DMS 273 treated with DMSO at 0.1 percent for 48 hours (cell line): ENCODE measurements at regions not wholly inside any gene's neighbourhood (a gene's known extent, or its start where the extent isn't known, plus 50 kb on each side); places are given as distances from the start of the nearest gene placed in this dataset.
A peak's percentile ranks its signal among the peaks of the same experiment; 100 is the strongest.

ENCODE experiments used
- DNase-seq: peaks from one replicate; lab custom pipeline; 2025; lab: John Stamatoyannopoulos, UW

DNA sequence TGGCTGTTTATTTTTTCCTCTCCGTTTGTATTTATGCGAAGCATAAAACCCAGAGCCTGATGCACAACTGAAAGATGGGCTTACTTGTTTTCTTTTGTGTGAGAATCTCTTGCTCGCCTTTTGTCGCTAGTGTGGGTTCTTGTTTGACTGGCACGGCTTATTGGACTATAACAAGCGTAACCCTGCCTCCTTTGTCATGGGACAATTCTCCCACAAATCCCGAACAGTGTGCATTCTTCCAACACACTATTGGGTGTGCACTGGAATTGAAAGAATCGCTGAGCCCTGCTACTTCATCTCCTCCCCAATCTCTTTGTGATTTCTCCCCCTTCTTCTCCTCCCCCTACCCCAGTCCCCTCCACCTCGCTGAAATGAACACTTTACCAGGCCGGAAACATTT is 110.8 kb downstream of the ZIC5 start:
- DNase-seq, result no peak

DNA sequence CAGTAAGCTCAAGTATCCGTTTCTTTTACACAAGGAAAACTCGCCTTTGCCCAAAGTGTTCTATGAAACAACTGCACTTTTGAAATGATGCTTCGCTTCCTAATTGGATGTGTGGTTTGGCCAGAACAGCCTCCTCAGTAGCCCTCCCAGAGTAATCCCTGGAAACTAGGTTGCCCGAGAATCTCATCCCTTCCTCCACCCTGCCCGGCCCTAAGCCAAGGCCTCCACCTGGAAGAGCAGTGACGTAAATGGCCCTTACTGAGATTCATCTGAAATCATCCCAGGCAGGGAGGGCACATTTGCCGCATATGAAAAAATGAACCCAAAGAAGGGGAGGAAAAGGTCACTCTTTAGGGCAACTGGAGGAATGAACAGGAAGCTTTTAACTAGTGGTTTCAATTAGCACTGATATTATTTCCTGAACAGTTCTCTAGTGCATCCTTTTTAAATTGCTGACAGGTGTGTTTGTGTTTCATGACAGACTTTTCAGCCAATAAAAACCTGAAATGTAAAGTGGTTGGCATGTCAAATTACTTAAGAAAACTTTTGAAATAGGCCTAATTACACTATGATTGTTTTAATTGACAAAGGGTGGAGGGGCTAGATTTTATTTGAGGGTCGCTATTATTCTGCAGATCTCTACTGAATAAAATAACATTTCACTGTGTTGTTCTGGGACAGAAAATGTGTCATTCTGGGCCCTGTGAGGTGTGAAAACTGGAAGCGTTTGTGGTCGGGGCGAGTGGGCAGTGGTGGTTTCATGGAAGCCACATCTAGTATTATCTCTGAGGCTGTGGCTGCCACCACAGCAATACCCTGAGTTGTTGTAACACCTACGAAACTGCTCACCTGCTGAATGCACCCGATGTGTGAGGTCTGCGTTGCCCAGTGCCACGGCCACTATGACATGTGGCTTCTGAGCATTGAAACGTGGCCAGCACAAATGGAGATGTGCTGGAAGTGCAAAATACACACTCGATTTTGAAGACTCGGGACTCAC is 112.1 kb downstream of the ZIC5 start:
- DNase-seq, result no peak

DNA sequence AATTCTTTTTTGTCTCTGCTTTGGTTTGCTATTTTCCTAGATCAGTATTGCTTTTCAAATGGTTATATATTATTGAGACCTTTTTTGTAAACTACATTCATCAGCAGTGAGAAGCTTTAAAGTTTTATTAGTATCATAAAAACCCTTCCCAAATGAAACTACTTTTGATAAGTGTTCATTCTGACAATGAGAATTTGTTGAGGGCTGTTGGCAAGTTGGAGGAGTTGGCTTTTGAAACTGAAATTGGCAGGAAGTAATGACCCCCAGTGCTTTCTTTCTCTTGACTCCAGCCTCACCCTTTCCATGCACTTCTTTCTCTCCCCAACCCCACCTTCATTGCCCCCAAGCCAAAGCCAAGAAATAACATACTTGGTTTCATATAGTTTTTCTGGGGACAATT is 113.8 kb downstream of the ZIC5 start:
- no peak for DNase-seq

DNA sequence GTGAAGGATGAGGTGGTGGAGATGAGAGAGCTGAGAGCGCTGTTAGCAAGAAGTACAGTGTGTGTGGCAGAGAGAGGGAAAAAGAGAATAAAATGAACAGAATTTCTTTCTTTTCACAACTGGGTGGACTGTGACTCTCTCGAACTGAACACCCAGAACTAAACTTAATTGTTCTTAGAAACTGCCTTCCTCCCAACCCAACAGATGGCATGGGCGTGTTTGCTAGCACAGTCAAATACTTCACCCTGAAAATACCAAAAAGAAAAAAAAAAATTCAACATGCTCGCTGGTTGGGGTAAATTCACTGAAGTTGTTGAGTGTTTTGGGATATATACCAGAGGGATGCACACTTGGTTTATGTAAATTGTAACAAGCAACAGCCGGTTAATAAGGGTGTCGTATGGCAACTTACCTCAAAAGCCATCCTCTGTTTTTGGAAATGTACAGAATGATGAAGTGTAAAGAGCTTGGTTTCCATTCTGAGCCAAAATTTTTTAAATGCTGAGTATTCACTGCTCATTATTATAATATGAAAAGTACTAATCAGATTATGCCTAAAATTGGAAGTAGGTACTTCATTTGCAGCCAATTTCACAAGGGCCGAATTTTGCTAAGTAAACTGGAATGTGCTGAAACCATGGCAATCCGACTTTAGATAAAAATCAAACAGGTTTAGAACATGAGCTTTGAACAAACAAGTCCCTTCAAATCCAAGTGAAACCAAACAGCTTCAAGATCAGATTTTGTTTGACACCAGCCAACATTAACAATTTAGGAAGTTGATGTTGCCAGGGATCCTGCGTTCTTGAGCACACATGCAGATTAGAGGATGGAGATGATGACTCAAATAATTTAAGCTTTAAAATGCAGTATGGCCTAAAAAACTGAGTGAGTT is 115.8 kb downstream of the ZIC5 start:
- DNase-seq, result peak; percentile 19

DNA sequence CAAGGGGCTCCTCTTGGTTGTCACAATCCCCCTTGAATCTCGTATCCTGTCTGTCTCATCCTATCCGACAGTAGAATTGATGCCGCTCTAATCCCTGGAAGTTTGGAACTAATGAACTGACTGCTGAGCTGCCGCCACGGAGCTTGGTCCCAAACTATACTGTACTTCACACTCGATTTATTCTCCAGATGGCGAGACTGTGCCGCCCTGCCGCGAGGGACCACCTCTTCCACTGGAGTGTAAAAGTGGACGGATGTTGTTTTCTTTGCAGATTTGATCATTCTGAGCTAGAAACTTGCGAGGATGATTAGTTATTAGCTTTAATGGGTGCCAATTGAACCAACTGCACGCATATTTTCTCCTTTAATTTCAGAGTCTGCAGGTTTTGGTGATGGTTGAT is 117.2 kb downstream of the ZIC5 start:
- no peak for DNase-seq

DNA sequence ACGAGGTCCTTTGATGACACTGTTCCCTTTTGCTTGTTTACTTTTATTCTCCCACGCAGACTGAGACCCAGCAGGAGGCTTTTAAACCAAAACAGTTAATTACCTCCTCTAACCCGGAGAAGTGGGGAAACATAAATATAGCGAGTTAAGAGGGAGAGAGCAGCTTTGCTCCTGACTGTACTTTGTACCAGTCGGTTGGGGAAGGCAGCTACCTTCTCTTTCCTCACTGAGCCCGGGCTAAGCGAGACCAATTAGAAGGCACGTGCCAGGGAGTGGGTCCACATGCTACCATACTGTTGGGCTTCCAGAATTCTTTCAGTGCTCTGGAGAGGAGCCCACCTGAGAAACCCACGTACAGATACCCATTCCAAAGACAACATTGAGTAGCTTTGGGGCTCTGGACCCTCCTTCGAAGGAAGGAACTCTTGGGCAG is 124.2 kb downstream of the ZIC5 start:
- no peak for DNase-seq

DNA sequence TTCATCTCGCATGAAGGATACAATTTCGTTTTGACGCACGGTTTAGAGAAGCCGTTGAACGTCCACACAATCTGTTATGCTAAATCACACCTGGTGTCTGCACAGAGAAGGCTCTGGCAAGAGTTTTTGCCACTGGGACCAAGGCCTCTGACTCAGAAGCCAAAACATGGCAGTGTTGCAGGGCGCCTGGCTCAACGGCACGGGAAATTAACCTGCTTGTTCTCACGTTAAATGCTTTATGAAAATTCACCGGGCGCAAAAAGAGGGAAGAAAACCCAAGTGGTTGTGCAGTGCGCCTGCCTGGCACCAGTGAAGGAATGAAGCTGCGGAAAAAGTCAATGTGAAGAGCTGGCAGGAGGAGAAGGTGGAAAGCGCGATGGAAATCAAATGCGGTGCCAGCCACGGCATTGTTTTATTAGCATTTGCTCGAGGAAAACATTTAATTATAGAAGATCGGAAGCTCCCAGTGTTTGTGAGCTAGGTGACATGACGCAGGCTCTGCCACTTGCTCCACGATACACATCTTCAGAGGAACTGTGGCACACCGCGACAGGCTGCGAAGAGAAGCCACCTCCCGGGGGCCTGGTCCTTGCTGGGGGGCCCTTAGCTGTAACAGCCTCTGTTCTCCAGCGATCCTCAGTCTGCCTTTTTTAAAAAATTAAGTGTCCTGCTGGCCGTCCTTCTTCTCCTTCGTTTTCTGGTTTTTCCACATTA is 126.2 kb downstream of the ZIC5 start:
- DNase-seq, result peak; percentile 56

DNA sequence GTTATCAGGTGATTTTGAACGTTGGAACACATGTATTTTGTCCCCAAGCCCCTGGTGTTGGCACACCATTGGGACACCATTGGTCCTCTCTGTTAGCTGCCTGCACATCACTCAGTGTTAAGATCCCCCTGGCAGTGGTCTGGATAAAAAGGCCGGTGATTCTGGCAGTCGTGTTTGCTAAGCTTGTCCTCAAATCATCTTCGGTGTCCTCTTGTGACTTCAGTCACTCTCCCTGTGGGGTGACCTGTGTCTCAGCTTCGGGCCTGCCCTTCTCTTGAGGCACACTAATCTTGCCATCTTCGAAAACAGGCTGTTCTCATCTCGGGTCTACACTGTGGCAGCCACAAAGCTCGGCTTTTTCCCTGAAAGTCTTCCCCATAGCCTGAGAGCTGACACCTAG is 127.1 kb downstream of the ZIC5 start:
- DNase-seq, result no peak

DNA sequence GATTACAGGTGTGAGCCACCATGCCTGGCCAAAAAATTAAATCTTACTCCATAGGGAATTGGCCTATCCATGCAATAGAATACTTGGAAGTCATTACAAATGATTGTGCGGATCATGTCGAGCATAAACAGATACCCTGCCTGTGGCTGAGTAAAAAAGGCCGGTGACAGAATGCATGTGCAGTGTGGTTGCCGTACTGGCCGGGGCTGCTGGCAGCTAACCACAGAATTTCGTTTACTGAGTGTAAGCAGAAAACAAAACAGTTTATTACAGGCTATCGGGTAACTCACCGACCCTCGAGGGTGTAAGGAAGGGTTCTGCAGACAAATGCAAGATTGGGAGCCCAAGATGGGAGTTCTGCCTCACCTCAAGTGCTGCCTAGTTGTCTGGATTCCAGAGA is 127.7 kb downstream of the ZIC5 start:
- no peak for DNase-seq

DNA sequence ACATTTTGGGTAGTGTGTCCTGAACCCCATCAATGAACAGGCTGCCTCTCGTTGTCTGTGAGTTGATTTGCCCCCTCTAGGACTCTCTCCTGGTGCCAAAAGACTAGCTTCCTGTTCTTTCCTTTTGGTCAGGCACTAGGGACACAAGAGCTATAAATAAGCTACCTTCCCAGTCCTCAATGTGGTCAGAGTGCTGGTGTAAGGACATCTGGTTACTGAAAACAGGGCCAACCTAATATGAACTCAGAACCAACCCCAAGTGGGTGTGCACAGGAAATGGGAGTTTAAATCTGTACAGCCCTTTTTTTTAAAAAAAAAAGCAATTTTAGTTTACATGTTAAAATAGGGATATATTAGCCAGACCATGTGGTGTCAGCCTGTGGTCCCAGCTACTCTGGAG is 129.2 kb downstream of the ZIC5 start:
- DNase-seq, result no peak

DNA sequence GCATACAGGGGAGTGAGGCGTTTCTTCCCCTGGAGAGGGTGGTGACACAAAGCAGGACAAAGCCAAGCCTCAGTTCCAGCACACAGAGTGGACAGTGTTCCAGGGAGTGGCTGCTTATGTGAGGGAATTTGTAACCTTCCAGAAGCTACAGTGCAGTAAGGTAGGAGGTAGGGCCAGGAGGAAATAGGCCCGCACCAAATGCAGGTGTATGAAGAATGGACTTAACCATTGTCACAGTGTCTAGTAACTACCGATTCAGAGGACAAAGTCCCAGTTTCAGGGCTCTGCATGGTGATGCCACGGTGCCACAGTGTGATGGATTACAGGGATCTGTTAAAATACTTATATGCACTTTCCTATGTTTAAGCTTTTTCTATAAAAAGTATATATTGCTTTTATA is 135.3 kb downstream of the ZIC5 start:
- DNase-seq, result no peak

DNA sequence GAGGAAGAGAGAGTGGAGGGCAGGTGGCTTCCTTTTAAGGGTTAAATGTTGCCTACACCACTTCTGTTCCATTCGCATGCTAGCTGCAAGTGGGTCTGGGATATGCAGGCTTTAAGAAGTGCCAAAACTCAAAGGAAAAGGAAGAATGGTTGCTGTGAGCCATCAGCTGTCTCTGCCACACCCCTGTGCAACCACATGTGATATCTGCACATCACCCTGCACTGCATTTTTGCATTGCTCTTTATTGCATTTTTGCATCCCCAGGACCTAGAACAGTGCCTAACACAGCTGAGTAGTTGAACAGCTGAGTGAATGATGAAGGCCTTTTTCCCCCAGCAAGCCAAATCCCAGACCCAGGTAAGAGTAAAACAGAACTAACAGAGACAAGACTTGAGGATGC is 136.1 kb downstream of the ZIC5 start:
- DNase-seq, result no peak

DNA sequence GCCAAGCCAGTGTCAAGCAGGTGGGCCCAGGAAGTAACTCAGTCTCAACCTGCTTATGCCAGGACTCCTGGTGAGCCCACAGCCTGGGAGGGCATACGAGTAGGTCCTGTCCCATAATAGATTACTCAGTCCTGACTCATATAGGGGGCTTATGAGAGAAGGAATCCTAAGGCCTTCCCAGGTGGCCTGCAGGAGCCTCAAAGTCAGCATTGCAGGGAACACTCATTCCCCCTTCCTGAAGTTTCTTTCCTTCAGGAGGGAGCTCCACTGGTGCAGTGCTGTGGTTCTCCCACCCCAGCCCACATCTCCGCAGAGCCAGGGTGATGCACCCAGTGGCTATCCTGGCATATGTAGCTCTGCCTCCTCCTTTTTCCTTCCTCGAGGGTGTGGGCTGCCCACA is 137.3 kb downstream of the ZIC5 start:
- DNase-seq, result no peak

DNA sequence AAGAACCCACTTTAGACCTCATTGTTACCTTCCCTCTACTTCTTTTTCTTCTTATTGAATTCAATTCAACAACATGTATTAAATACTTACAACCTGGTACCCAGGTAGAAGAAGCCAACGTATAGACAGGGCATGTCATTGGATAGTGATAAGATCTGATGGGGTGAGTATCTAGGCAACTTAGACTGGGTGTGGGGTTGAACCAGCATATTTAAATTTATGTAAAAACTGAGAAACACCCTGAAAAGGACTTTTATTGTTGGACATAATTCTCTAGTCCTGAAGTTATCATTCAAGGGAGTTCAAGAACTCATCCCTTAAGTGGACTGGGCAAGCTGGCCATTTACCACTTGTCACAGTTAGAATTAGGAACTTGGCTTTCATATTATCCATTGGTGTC is 139.2 kb downstream of the ZIC5 start:
- DNase-seq, result no peak

DNA sequence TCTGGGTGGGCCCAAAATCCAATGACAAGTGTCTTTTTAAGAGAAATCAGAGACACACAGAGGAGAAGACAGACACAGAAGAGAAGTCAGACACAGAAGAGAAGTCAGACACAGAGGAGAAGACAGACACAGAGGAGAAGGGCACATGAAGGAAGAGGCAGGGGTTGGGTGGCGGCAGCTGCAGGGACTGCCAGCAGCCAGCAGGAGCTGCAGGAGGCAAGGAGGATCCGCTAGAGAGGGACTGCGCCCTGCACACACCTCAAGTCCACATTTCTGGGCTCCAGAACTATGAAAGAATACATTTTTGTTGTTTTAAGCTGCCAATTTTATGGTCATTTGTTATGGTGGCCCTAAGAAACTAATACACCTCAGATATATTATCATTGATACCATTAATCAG is 140.6 kb downstream of the ZIC5 start:
- DNase-seq, result no peak

DNA sequence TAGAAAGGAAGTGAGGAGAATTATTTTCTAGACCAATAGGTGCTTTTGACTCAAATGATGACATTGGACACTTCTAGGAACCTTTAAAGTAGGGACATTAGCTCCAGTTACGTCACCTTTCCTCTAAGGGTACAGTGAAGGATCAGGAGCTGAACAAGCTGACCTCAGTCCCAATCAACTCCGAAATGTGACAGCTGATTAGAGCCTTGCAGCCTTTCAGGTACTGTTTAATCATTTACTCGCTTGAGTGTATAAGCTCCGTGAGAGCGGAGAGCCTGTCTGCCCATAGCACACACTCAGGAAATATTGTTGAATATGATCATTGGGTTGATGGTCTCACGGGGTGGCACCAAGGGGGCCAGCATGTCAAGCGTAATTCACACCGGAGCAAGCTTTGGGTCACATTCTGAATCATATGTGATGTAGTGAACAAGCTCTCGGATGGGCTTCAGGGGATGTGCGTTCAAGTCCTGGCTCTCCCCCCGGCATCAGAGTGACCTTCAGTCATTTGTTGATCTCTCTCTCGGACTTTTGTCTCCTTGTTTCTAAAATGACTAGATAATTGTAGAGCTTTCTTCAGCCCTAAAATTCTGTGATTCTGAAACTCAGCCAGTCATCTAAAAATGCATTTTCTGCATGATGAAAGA is 141.9 kb downstream of the ZIC5 start:
- no peak for DNase-seq

DNA sequence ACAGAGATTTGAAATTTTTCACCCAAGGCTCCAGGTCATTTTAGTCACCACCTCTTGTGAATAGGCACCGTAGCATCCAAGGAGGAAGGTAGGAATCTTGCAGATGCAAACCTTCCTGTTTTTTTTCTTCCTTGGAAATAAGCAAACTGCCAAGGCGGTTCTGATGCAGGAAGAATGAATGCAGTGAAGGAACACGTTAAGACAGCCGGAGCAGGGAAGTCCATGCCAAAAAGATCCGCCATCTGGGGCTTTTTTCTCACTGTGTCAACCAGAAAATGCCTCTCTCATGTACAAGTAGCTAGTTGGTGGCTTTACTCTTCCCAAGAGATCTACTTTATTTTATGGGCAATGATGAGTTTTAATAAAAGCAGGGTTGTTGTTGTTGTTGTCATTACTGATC is 142.4 kb downstream of the ZIC5 start:
- no peak for DNase-seq

DNA sequence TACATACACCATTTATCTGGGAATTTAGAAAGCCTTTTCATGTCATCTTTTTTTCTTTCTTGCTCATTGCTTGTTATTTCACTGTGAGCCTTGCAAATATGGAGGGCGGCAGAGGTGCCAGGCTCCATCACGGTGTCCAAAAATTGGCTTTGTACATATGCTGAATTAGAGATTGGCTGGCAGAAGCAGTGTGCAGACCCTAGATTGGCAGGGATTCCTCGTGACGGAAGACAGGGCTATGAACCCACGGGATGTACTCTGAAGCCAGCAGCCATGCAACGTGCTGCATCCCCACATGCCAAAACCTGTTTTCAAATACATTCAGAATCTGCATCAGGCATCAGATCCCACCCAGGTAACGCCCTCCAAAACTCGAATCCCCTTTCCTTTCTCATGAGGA is 142.8 kb downstream of the ZIC5 start:
- DNase-seq, result no peak

DNA sequence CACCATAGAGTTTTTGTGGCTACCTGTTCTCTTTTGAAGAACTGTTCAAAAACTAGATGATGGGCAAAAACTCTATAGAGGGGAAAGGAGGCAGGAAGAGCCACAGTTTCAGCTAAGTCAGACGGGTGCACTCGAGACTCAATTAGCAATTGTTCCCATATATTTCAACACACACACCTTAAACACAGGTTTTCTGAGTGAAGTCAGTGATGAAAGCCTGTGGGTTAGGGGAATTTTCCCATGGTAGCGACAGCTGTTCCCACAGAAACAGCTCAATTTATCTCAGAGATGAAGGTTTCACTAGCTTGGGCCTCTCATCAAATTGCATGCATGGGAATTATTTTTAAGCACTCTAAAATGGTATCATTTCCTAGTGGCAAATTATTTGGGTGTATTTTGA is 143.4 kb downstream of the ZIC5 start:
- DNase-seq, result no peak

DNA sequence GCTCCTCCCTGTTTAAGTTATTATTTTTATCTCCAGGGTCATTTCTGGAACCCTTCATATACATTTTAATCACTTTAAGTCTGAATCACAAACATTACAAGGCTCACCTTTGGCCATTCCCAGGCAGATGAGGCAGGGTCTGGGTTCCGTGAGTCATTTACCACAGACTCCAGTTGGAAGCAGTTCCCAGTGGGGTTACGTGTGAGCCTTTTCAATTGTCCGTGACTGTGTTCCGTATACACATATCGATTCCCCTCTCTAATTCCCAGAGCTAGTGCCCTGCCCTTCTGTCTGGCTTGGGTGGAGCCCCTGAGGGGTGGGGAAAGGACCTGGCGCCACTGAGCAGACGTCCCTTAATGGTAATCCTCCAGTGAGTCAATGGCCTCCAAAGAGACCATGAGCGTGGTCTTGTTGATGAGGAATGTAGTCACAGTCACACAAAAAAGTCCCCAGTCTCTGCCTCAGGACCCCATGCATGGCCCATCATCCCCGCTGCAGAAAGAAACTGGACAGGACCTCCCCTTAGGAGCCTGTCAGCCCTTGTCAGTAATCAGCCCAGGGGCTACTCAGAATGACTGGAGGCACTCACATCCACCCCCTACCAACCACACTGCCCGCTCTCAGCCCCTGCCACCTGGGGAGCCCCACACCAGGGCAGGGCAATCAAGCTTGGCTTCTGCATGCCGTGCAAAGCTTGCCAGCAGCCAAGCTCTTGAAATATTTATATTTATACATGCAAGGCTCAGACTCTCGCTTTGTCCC is 144.4 kb downstream of the ZIC5 start:
- no peak for DNase-seq

DNA sequence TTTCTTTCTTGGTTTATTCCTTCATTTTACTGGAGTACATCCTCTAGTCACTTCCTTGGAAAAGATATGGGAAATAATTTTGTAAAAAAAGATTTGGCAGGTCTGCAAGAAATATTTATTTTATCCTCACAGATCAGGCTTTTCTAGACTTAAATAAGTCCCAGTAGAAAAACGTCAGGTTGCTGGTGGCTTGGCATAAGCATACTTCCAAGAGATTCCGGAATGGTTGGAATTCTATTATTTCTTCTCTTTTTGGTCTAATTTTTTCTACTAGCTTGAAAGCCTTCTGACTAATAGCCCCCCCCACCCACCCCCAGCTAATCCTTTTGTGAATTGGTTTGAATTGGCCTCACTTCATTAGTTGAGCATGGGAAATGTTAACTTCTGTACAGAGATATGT is 147.6 kb downstream of the ZIC5 start:
- no peak for DNase-seq
